Neuronal stem cell (in vitro differentiated cells): ENCODE measurements at regions not wholly inside any gene's neighbourhood (a gene's known extent, or its start where the extent isn't known, plus 50 kb on each side); places are given as distances from the start of the nearest gene placed in this dataset.

Experiments used
- DNase-seq: peaks from one replicate; pipeline ENCODE4 v3.0.0-alpha.2; 2013; ENCODE audit warnings: low spot score
- H2AFZ ChIP-seq: one replicate; pipeline ENCODE4 v1.6.1; 2013; ENCODE audit warnings: mild to moderate bottlenecking, low read length, inconsistent platforms
- H2AK5ac ChIP-seq: 2 replicates; pipeline ENCODE4 v1.6.1; 2013; ENCODE audit warnings: low read depth, mild to moderate bottlenecking, inconsistent platforms, low read length, moderate library complexity, mixed read lengths
- H2BK120ac ChIP-seq: 2 replicates; pipeline ENCODE4 v1.6.1; 2013; ENCODE audit warnings: low read depth, mild to moderate bottlenecking, inconsistent platforms, low read length, moderate library complexity, mixed read lengths
- H2BK12ac ChIP-seq: one replicate; pipeline ENCODE4 v1.6.1; 2013; ENCODE audit warnings: low read length, inconsistent platforms
- H2BK15ac ChIP-seq: 2 replicates; pipeline ENCODE4 v1.6.1; 2013; ENCODE audit warnings: mild to moderate bottlenecking, low read length, inconsistent platforms, mixed read lengths
- H2BK5ac ChIP-seq: one replicate; pipeline ENCODE4 v1.6.1; 2013; ENCODE audit warnings: inconsistent platforms, mild to moderate bottlenecking, low read length, moderate library complexity
- H3K14ac ChIP-seq: one replicate; pipeline ENCODE4 v1.6.1; 2013; ENCODE audit warnings: low read length, inconsistent platforms
- H3K18ac ChIP-seq: 2 replicates; pipeline ENCODE4 v1.6.1; 2013; ENCODE audit warnings: low read length, inconsistent platforms
- H3K23ac ChIP-seq: 2 replicates; pipeline ENCODE4 v1.6.1; 2013; ENCODE audit warnings: low read depth, mild to moderate bottlenecking, mixed read lengths, low read length, inconsistent platforms; ENCODE audit not compliant: poor library complexity
- H3K27ac ChIP-seq: replicated peaks from 3 replicates; pipeline ENCODE4 v1.5.1; 2013; ENCODE audit warnings: low read length, inconsistent platforms
- H3K27me3 ChIP-seq, 3 experiments: 2 replicates each; pipeline ENCODE4 v1.6.1; 2013; ENCODE audit warnings: low read length in 3 of 3, mild to moderate bottlenecking in 2 of 3, inconsistent platforms in 1 of 3, low read depth in 1 of 3, mixed read lengths in 1 of 3, moderate library complexity in 1 of 3; ENCODE audit not compliant: control insufficient read depth in 3 of 3, insufficient read depth in 3 of 3
- H3K36me3 ChIP-seq, 2 donors: replicated peaks in 1 of 2; 2 replicates each; pipeline ENCODE4 v1.6.1; 2013; ENCODE audit warnings: low read length in 2 of 2; ENCODE audit not compliant: control insufficient read depth in 2 of 2, insufficient read depth in 2 of 2
- H3K4ac ChIP-seq: 2 replicates; pipeline ENCODE4 v1.6.1; 2013; ENCODE audit warnings: inconsistent platforms, mild to moderate bottlenecking, low read length, moderate library complexity
- H3K4me1 ChIP-seq, 2 donors: 1 replicate in 1 of 2; 2 replicates in 1 of 2; pipeline ENCODE4 v1.6.1; 2013; ENCODE audit warnings: low read length in 2 of 2, low read depth in 1 of 2; ENCODE audit not compliant: control insufficient read depth in 2 of 2, insufficient read depth in 1 of 2
- H3K4me2 ChIP-seq: one replicate; pipeline ENCODE4 v1.6.1; 2013; ENCODE audit warnings: mild to moderate bottlenecking, low read length, inconsistent platforms; ENCODE audit not compliant: insufficient read depth, poor library complexity, severe bottlenecking
- H3K4me3 ChIP-seq, 2 donors: 2 replicates each; pipeline ENCODE4 v1.5.1; 2013; ENCODE audit warnings: low read length in 2 of 2, mild to moderate bottlenecking in 2 of 2, inconsistent platforms in 1 of 2, moderate library complexity in 1 of 2
- H3K79me1 ChIP-seq: one replicate; pipeline ENCODE4 v1.6.1; 2013; ENCODE audit warnings: low read depth, mild to moderate bottlenecking, inconsistent platforms, low read length, moderate library complexity
- H3K9ac ChIP-seq: one replicate; pipeline ENCODE4 v1.6.1; 2013; ENCODE audit warnings: mild to moderate bottlenecking, low read depth, low read length, inconsistent platforms; ENCODE audit not compliant: poor library complexity
- H3K9me3 ChIP-seq, 2 donors: replicated peaks in 1 of 2; 2 replicates each; pipeline versions ENCODE3 to v1.6.1; 2013; ENCODE audit warnings: low read length in 2 of 2, mild to moderate bottlenecking in 2 of 2, inconsistent platforms in 1 of 2, low read depth in 1 of 2, mixed read lengths in 1 of 2, moderate library complexity in 1 of 2; ENCODE audit not compliant: control insufficient read depth in 2 of 2, insufficient read depth in 1 of 2
- H4K8ac ChIP-seq: one replicate; pipeline ENCODE4 v1.6.1; 2013; ENCODE audit warnings: low read depth, mild to moderate bottlenecking, inconsistent platforms, low read length, moderate library complexity
- H4K91ac ChIP-seq: one replicate; pipeline ENCODE4 v1.6.1; 2013; ENCODE audit warnings: low read length, low read depth, mild to moderate bottlenecking, inconsistent platforms; ENCODE audit not compliant: poor library complexity
- WGBS, 2 donors: extraction: QIAGEN DNeasy Blood & Tissue Kit; methylation state at CpG; one replicate each; pipeline ENCODE4 v1.1.7; 2013; ENCODE audit warnings: missing lambda C conversion rate in 2 of 2, mixed read lengths in 1 of 2; ENCODE audit not compliant: insufficient read length in 2 of 2, insufficient replicate concordance in 1 of 2; ENCODE audit errors: extremely low coverage in 2 of 2; 5-methylcytosine and 5-hydroxymethylcytosine counted together

DNA sequence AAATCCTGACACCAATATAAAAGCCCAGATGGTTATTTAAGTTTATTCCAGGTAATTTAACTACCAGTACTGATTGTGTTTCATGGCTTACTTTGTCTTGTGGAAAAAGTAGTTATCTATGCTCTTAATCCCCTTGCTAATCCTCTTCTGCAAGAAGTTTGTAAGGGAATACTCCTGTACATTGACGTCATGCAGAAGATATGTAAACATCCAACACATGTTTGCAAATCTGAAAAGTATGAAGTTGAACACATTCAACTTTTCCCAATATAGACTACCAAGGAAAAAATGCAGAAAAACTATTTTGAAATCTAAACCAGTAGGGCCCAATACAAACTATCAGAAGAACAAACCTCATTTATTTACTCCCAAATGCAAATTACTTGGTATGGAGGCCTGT is 56.3 kb upstream of the ELL2 start:
- Histone ChIP-seq H2BK120ac (no peak overlapping the region), H3K14ac (no peak overlapping the region), H2BK5ac (no peak overlapping the region), H2BK12ac (no peak overlapping the region), H3K4me3 (no peak overlapping the region), H3K9ac (no peak overlapping the region), H3K79me1 (no peaks in the 10 kb centered on the region), H3K9me3 (no peaks in the 10 kb centered on the region), H2AK5ac (no peak overlapping the region), H3K23ac (no peak overlapping the region), H3K27ac (no peak overlapping the region), H2BK15ac (no peak overlapping the region), H3K36me3 (no peaks in the 10 kb centered on the region), H3K4ac (no peak overlapping the region), H3K27me3 (no peaks in the 10 kb centered on the region), H3K18ac (no peak overlapping the region), H3K4me1 (no peaks in the 10 kb centered on the region), H2AFZ (no peak overlapping the region), H4K8ac (no peak overlapping the region), H4K91ac (no peak overlapping the region), H3K4me2 (no peak overlapping the region)
- no peak for DNase-seq
- WGBS, 2 donors: no CpG with 5 or more reads among the region's 1 CpG

DNA sequence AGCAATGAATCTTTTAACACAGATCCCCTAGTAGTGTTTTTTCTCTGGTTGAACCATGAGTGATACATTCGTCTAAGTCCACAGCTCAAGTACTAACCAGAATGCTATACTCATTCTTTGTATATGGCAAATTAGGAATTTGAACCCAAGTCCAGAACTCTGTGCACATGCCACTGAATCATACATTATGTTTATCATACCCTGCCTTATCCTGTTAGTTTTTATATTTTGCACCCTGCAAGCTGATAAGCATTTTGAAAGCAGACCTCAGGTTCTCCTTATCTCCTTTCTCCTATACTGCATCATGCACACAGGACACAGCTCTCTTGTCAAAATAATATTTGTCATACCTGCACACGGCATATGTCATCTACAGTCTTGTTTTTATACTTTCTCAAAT is 54.6 kb upstream of the ELL2 start:
- Histone ChIP-seq H2AFZ (no peak overlapping the region), H4K8ac (no peak overlapping the region), H3K27ac (no peak overlapping the region), H3K27me3 (no peaks in the 10 kb centered on the region), H2BK15ac (no peak overlapping the region), H3K9me3 (no peaks in the 10 kb centered on the region), H4K91ac (no peak overlapping the region), H3K14ac (no peak overlapping the region), H3K4me1 (no peaks in the 10 kb centered on the region), H2BK120ac (no peak overlapping the region), H3K4me2 (no peak overlapping the region), H2AK5ac (no peak overlapping the region), H2BK12ac (no peak overlapping the region), H3K18ac (no peak overlapping the region), H3K9ac (no peak overlapping the region), H3K4me3 (no peak overlapping the region), H3K79me1 (no peaks in the 10 kb centered on the region), H3K23ac (no peak overlapping the region), H2BK5ac (no peak overlapping the region), H3K4ac (no peak overlapping the region), H3K36me3 (no peaks in the 10 kb centered on the region)
- no CpG with 5 or more reads among the region's 2 CpGs for WGBS, 2 donors
- DNase-seq: no peak

DNA sequence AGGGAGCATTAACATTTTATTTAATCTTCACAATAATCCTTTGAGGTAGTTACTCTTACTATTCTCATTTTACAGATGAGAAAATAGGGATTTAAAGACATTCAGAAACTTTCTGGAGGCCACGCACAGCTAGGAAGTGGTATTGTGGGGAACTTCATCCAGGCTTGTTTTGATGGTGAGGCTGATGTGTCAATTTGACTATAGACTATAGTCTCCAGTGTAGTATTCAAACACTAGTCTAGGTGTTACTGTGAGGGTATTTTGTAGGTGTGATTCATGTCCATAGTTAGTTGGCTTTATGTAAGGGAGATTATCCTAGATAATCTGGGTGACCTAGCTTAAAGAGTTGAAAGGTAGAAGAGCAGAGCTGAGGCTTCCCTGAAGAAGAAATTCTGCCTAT is 54.1 kb upstream of the ELL2 start:
- no peak overlapping the region for H2AFZ ChIP-seq
- H4K8ac ChIP-seq: no peak overlapping the region
- H3K14ac ChIP-seq: no peak overlapping the region
- no peaks in the 10 kb centered on the region for H3K36me3 ChIP-seq
- H4K91ac ChIP-seq: no peak overlapping the region
- H3K4me1 ChIP-seq: no peaks in the 10 kb centered on the region
- H3K18ac ChIP-seq: no peak overlapping the region
- H3K27ac ChIP-seq: no peak overlapping the region
- no peaks in the 10 kb centered on the region for H3K79me1 ChIP-seq
- H2BK5ac ChIP-seq: no peak overlapping the region
- no peak overlapping the region for H2BK120ac ChIP-seq
- no peak overlapping the region for H3K23ac ChIP-seq
- no peaks in the 10 kb centered on the region for H3K27me3 ChIP-seq
- H2AK5ac ChIP-seq: no peak overlapping the region
- no peak overlapping the region for H3K4me3 ChIP-seq
- H3K4ac ChIP-seq: no peak overlapping the region
- H2BK12ac ChIP-seq: no peak overlapping the region
- no CpG with 5 or more reads among the region's 1 CpG for WGBS, 2 donors
- no peak overlapping the region for H2BK15ac ChIP-seq
- no peak overlapping the region for H3K9ac ChIP-seq
- H3K4me2 ChIP-seq: no peak overlapping the region
- no peak for DNase-seq
- H3K9me3 ChIP-seq: no peaks in the 10 kb centered on the region

DNA sequence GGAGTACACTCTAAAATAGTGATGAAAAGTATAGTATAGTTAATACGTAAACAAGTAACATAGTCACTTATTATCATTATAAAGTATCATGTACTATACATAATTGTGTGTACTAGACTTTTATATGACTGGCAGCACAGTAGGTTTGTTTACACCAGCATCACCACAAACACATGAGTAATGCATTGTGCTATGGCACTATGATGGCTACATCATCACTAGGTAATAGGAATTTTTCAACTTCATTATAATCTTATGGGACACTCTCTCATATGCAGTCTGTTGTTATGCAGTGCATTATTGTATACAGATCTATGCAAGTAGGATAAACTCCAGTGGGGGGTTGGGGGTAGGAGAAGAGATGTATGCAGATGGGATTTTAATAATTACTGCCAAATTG is 52.7 kb upstream of the ELL2 start:
- no peaks in the 10 kb centered on the region for H3K9me3 ChIP-seq

More for the DNA sequence above, 52.7 kb upstream of the ELL2 start:
- Histone ChIP-seq H3K36me3 (no peaks in the 10 kb centered on the region), H2BK12ac (no peak overlapping the region), H4K8ac (no peak overlapping the region), H3K18ac (no peak overlapping the region), H3K4me1 (no peaks in the 10 kb centered on the region), H4K91ac (no peak overlapping the region), H2AFZ (no peak overlapping the region), H3K4ac (no peak overlapping the region), H3K4me2 (no peak overlapping the region), H3K27me3 (no peaks in the 10 kb centered on the region), H3K14ac (no peak overlapping the region), H3K4me3 (no peak overlapping the region), H3K23ac (no peak overlapping the region), H3K27ac (no peak overlapping the region), H3K9ac (no peak overlapping the region), H2BK120ac (no peak overlapping the region), H2BK15ac (no peak overlapping the region), H2BK5ac (no peak overlapping the region), H2AK5ac (no peak overlapping the region), H3K79me1 (no peaks in the 10 kb centered on the region)
- no peak for DNase-seq
- no CpG with 5 or more reads among the region's 1 CpG for WGBS, 2 donors
